Fibroblast of skin of right biceps (primary cell): ENCODE measurements at regions not wholly inside any gene's neighbourhood (a gene's known extent, or its start where the extent isn't known, plus 50 kb on each side); places are given as distances from the start of the nearest gene placed in this dataset.

Experiments used
- DNase-seq: peaks from one replicate; pipeline ENCODE4 v3.0.0-alpha.2; 2013

DNA sequence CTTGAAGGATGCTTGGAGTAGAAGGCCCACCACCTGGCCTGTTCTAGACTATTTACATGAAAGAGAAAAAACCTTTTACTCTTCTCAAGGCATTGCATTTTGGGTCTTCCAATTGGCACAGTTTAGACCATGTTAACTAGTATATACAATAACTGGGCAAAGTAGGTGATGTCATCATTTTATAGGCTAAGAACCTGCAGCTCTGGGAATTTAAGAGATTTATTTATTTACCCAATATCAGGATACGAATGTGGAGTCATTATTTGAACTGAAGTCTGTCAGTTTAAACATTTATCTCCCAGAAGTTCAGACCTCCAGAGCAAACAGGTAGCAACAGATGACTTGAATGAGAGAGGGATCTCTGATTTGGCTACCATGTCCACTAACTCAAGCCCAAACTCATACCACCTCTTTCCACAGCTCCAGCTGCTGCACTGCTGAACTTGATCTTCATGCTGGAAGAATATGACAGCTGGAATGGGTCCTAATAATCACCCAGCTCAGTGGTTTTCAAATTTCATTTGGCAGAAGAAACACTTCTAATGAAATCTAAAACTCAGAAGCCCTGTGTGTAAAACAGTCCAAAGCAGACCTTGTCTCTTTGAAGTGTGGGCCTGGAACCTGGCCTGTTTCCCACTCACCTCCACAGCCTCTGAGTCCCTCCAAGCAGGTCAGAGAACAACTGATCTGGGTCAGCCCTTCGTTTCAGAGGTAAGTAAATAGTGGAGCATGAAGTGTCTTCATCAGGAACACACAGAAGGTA is 179.2 kb downstream of the EMP1 start:
- no peak for DNase-seq

DNA sequence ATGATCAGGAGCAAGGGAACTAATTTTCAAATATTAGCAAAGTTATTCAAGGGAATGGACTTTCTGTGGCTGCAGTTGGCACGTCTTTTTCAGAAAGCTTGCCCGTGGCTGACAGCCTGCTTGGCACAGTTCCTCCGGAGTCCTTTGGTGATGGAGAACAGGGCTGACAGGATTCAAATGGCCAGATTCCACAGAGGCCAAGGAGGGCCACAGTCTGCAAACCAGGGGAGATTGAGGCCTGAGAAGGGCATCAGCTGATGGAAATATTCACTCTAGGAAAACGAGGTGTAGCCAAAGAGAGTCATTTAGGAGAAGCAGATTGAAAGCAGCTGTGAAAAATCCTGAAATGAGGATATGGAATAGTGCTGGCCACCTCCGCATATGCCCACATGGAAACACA is 178.3 kb downstream of the EMP1 start:
- DNase-seq, result no peak

DNA sequence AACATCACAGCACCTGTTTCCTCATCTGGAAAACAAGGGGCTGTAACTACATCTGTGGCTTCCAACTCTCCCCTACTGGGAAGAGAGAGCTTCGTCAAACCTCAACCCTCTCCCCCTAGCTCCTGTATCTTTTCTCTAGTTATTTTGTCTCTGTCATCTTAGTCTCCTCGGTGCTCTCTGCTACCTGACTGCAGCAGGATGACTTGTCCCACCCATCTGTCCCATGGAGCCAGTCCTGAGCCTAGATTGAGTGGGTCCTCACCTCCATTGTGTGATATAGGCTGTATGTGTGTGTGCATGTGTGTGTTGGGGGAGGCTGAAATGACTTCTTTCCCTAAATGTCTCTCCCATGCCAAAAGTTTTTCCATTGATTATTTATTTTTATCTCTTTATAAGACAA is 177.3 kb downstream of the EMP1 start:
- DNase-seq, result no peak

DNA sequence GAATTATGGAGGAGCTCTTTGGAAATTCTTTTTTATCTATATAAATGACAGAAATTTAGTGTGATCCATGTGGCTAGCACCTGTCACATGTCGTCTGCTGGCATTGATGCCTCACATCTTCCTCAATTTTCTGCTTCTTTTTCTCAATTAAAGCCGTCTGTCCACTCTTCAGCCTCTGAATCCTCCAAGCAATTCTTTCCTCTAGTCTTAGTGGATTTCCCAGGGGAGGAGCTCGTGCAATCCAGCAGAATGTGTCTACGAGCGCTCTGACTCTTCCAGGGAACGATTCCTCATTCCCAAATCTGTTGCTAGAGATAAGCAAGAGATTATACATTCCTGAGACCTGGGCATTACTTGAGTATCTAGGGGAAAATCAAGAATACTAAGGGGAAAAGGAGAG is 176.6 kb downstream of the EMP1 start:
- peak; percentile 3 for DNase-seq

DNA sequence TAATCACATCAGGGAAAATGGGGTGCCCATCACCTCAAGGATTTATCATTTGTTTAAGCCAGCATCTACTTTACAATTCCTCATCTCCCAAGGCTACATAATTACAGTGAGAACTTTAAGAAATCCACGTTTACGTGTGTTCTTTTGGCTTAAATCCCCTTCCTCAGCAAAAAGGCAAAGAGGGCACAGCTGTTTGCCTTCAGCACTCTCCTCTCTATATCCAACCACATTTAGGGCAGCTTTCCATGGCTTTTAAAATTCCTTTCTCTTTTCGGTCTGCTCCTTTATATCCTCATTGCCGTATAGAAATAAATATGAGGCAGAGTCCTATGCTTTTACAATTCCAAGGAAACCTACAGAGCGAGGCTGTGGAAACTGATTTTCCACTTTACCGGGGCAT is 175.9 kb downstream of the EMP1 start:
- DNase-seq, result no peak

DNA sequence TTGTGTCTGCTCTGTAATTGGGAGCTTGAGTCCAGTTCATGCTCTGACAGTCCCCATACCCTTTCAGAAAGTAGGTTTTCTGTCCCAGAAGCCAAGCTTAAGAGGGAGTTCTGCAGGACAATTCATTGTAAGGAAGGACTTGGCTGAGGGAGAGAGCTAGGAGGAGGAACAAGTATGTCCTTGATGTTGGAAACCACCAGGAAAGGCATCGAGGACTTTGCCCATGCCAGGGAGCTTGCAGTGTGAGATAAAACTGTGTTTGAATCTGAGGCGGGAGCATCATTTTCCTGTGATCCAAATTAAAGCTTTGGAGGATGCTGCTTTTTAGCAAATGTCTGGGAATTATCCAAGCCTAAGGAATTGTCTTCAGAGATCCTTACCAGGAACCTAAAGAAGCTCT is 175.3 kb downstream of the EMP1 start:
- DNase-seq, result no peak

DNA sequence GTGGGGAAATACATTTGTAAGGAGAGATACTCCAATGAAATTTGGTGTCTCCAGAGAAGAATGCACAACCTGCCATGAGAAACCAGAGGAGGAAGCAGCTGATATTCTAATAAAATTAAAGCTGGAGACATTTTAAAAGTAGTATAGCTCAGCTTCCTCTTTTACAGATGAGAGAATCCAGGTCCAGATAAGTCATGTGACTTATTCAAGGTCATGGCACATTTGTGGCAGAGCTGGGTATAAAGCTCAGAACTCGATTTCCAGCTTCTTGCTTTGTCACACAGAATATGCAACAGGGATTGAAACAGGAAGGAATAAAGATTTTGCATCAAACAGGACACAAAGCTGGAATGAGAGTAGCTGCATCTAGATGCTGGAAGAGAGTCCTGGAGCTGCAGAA is 174.8 kb downstream of the EMP1 start:
- no peak for DNase-seq

DNA sequence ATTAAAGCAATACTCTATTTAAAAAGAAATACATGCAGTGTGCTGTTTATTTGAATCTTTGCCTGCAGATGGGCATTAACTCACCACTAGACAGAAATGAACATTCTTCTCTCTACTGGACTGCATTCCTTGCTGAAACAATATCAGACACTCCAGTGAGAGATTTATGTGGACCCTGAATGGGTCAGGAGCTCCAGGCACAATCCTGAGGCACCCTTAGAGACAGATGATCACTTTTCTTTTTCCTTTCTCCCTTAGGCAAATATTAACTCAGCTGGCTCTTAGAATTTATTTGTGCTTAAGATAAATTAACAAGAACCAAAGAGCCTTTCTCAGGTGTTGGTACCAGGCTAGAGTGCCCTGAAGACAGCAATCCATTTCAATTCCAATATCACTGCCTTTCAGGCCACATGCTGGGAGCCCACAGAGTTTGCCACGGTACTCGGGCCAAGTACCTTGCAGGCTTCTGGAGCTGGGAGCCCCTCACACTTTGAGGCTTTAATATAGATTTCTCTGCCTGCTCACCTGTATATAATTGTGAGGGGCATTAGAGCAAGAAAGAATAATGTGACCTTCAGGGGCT is 173.0 kb downstream of the EMP1 start:
- DNase-seq, result no peak

DNA sequence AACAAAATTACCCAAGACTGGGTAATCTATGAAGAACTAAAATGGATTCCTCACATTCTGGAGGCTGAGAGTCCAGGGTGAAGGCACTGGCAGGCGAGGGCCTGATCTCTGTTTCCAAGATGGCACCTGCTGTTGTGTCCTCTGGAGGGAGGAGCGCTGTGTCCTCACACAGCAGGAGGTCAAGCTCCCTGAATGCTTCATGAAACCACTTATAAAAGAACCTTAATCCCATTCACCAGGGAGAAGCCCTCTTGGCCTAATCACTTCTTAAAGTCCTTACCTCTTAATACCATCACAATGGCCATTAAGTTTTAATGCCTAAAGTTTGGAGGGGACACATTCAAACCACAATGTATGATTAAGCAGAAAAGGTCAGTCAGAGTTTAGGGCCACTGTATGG is 172.4 kb downstream of the EMP1 start:
- no peak for DNase-seq

DNA sequence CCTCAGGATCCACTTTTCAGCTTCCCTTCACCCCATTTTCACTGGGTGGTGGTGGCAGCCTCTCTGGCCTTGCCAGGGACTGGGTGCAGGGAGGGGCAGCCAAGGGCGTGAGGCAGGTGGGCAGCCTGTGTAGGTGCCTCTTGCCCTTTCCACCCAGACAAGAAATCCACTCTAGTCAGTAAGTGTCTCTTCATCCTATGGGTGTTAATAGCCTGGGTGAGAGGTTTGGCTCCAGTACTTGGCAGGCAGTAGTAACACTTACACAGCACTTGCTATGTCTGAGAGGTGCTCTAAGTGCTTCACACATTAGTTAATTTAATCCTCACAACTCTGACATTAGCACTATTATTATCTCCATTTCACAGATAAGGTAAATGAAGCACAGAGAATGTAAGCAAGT is 171.9 kb downstream of the EMP1 start:
- DNase-seq, result no peak

DNA sequence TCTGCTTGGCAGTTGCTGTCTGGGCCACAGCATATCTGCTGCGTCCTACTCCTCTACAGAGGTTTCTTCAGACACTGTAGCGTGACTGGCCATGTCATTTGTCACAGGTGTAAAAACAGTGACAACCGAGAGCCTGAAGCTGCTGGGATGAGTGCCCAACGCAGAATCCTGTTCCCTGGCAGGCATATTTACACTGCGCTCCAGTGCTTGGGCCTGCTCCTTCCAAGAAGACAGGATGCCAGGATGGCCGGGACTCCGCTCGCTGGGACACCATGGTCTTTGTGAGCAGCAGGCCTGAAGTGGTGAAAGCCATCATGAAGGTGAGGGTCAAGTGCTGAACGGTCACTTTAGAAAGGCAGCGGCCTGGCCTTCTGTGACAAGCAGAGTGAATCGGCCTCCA is 171.4 kb downstream of the EMP1 start:
- no peak for DNase-seq

DNA sequence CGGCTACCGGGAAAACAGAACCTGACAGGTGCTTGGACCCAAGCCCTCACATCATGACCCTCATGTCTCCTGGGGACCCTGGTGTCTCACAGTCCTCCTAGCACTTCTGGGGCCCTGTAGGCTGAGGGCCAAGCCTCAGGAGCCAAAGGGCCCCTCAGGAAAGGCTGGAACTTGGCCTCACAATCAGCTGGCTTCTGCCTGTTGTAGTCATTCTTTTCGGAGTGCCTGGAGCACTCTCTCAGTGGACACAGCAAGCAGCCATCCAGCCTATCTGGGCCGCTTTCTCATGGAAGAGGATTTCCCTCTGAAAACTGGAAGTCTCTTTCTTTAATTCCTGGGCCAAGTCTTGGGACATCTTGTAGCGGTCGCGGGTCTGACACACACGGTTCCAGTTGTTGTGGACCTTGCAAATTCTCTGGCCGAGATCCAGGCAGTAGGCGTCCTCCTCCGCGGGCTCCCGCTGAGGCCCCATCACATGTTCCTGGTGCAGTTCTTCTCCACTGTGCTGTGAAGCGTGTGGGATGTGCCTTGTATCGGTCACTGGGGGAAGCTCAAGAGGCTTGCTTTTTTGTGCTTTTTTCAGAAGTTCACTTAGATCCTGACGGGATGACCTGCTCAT is 169.3 kb downstream of the EMP1 start:
- DNase-seq, result no peak

DNA sequence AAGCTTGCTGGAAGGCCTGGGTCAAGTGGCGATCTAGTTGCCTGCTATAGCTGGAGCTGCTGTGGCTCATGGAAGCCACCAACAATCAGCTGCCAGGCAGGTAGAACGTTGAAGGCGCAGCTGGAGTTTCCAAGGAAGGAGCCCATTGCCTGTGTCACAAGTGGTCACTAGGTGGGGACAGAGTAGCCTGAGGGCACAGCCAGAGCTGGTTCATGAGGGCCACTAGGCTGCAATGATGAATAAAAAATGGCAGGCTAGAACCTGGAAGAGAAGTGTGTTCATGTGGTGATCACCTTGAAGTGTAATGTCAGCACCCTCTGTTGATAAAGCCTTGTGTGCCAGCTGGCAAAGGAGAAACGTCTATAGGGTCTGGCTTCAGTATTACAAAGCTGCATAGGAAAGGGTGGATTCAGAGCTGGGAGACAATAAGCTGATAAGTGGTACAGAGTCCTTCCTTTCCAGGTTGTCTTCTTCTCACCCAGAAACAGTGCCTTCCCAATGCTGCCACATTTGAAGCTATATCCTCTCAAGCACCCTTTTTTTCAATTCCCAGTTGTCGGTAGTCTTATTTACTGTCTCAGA is 165.8 kb downstream of the EMP1 start:
- DNase-seq, result peak; percentile 52

DNA sequence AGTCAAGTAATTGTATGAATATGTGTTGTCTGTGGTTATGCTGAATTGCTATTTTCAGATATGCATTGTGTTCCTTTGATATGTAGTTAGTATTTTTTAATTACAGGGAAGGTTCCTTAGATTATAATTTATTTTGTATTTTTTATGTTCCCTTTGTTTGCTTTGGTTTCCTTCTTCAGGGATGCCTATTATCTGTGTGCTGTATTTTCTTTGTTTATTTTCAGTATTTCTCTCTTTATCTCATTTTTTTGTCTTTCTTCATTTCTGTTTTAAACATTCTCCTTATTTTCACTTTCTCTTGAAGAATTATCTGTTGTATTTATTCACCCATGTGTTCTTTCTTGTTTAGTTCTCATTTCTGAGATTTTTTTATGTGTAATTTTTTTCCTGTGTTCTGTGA is 163.1 kb downstream of the EMP1 start:
- no peak for DNase-seq

DNA sequence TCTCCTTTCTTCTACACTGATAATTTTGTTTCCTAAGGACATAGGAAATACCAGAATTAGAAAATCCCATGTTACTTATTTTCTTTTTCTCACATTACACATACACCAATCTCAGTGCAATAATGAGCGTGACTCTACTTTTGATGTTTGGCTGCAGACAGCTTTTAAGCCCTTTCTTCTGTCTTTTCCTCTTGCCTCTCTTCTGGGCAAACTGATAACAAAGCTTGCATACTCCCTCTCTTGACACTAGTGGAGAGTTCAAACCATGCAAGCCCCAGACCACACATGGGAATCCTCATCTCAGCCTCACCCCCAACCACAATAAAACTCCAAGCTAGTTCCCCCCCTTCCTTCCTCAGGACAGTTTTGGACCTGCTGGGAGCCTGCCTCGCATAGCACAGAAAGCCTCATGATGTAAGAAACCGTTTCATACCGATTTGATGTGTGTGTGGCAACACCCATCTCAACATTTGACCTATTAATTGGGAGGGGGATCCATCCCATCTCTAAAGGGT is 161.9 kb downstream of the EMP1 start:
- DNase-seq, result no peak

DNA sequence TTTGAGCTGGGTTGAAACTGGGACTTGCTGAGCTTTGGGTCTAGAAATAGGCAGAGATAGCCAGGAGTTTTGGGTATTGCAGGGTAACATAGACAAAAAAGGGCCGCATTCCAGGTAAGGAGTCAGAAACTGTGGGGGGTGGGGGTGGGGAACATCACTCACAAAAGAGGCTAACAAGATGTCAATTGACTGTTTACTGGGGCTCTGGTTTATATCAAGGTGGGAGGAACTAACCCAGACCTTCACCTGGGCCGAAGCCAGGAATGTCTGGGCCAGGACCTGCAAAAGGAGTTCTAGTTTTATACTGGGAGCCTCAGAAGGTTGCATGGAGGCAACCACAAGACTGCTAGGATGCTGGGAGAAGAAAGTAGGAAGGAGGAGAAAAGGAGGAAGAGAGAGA is 154.4 kb downstream of the EMP1 start:
- no peak for DNase-seq

DNA sequence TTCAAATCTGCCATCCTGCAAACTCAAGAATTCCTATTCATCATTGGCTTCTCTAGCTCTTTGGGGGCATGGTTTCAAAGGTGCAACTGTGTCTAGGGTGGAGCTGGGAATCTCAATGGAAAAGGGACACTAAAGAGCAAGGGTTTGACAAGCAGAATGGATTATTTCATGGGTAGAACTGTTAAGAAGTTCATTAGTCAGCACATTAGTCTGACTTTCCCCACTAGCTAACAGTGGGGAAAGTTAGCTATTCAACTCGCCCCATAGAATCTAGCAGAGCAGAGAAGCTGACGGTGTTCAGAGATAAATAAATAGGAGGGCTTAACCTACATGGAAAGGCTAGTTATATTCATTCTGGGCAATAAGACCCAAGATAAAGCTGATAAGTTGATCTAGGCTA is 153.9 kb downstream of the EMP1 start:
- DNase-seq, result no peak

DNA sequence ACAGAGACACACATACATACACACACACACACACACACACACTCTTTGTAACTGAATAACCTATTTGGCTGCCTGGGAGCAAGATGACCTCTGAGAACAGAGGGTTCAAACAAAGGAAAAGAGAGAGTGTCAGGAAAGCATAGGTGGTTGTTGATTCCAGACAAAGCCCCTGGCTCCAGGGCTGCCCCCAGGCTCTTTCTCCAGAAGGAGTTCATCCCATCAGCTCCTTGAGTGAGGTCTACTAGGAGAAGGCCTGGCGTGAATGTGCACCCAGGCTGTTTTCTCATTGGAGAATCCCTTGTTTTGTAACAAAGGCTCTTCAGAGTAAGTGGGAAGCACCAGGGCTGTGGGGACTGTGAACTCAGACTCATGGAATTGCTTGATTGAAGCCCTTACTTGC is 151.9 kb downstream of the EMP1 start:
- no peak for DNase-seq

DNA sequence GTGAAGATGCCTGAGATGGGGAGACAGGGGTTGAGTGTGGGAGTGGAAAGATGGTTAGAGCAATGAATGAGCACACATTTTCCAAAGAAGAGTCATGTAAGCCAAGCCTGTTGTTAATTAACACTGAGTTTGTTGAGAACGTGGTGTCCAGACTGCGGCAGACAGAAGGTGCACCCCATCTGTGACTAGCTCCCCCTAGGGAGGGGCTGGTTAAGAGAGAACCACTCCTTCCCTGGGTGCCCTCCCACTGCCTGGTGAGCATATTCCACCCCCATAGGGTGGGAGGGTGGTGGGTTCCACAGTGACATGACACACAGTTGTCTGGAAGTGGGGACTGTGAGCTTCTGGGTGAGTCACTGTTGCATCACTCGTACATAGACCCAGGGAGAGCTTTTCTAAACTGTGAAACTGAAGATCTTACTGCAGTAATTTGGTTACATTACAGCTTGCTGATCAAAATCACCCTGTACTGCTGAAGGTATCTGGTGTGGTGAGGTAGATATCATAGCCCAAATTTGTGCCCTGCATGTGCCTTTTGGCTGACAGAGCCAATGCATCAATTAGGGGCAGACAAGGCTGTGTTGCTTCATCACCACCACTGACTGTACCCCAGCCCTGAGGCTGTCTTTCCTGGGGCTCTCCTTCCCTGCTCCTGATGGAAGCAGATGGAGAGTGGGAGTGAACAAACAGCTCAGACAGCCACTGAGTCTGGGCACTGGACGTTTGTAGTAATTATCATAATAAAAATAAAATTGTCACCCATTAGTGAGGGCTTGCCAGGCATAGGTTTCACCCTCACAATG is 150.9 kb downstream of the EMP1 start:
- DNase-seq, result peak; percentile 97

DNA sequence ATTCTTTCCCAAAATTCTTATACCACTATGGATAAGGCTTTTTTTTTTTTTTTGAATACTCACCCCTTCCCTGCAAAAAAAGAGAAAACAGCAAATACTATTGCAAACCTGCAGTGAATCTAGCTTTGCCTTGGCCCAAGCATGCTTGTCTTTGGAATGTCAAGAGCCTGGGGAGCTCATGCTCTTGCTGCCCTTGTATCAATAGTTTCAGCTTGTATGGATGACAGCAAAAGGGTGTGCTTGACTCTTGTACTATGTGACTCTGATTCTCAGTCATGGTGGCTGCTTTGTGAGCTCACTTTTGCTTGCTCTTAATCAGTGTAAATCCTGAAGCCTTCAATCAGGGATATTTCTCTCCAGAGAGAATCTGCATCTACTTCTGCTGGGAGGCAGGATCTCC is 149.2 kb downstream of the EMP1 start:
- no peak for DNase-seq

DNA sequence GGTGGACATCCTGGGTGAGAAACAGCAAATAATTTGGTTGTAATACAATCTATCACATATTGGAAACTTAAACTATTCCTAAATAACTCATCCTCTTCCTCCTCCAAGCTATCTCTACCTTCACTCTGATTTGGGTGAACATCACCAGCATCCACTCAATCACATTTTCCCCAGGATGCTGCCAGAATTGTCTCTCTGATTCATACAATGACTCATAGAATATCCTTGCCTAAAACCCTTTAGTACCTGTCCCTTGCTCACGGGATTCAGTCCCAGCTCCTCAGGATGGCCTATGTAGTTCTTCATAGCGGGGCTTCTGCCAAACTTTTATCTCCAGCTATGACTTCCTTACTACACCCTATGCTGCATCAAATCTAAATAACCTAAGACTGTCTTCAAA is 146.8 kb downstream of the EMP1 start:
- DNase-seq, result peak; percentile 59

DNA sequence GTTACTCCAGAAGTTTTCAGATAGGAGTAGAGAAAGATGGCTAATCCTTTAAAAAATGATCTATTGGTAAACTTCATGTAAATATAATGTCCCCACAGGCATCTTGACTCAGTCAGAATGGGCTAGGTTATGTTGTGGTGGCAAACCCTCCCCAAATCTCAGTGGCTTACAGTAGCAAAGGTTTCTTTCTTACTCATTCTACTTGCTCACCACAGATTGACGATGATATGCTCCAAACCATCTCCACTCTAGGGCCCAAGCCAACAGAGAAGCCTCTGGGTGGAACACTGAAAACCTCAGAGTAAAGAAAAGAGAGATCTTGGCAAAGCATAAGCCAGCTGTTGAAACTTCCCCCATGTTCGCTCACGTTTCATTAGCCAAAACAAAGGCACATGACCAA is 146.4 kb downstream of the EMP1 start:
- DNase-seq, result peak; percentile 68

DNA sequence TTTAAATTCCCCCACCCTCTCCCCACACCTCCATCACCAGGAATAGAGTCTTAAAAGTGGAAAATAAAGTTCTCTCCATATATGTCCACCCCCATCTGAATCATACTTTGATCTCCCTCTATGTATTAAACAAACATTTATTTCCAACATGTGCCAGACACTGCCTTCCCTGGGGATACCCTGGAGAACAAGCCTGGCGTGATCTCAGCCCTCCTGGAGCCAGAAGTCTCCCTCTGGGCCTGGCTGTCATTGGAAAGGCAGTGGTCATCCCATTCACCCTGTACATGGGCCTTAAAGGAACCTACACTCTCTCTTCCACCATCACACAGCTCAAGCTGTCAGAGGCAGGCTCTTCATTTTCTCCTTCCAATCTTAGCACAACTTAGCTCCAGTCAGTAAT is 143.6 kb downstream of the EMP1 start:
- peak; percentile 62 for DNase-seq
